ENCODE measurements at regions not wholly inside any gene's neighbourhood (a gene's known extent, or its start where the extent isn't known, plus 50 kb on each side); places are given as distances from the start of the nearest gene placed in this dataset.

GRCh38 chr7:136290351-136290750, 313.2 kb upstream of the MTPN start:
- no peak for DNase-seq
- TF ChIP-seq CTCF (IDR thresholded peaks at IDR 0.05) (no peak), POLR2A (IDR thresholded peaks at IDR 0.05) (no peak)
- no peaks in the 10 kb centered on the region for H3K27me3 ChIP-seq
- H3K27ac ChIP-seq: no peak overlapping the region
- no peaks in the 10 kb centered on the region for H3K4me1 ChIP-seq
- intact Hi-C loops (cut with DNase I): no loop called here
- 63 to 73% methylated on average over 1 of the region's 1 CpG for WGBS, 2 donors
- H3K4me3 ChIP-seq: no peak overlapping the region
- H3K36me3 ChIP-seq: no peaks in the 10 kb centered on the region
- no peaks in the 10 kb centered on the region for H3K9me3 ChIP-seq

DNA sequence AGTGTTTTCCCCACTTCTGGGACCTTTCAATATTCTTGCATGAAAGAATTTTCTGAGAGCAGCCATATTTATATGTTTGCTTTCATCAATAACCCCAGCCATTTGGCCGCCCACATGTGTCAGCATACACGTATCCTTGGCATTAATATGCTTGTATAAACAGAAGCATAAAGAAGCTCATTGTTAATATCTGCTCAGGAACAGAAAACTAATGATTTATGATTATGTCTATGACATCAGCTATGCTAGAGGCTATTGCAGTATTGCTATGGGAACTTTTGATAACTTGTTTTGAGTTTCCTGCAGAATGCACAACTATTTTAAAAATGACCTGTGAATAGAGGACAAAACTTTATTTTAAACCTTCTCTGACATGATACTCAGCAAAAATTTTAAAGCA, 300.9 kb upstream of the MTPN start:
- H3K9me3 ChIP-seq: no peaks in the 10 kb centered on the region
- H3K4me1 ChIP-seq: no peaks in the 10 kb centered on the region
- TF ChIP-seq POLR2A (IDR thresholded peaks at IDR 0.05) (no peak), CTCF (IDR thresholded peaks at IDR 0.05) (no peak)
- DNase-seq: no peak
- intact Hi-C loops (cut with DNase I): no loop called here
- no peaks in the 10 kb centered on the region for H3K36me3 ChIP-seq
- 25 to 31% methylated on average over 2 of the region's 2 CpGs for WGBS, 2 donors
- H3K27ac ChIP-seq: no peak overlapping the region
- no peak overlapping the region for H3K4me3 ChIP-seq
- H3K27me3 ChIP-seq: no peaks in the 10 kb centered on the region

DNA sequence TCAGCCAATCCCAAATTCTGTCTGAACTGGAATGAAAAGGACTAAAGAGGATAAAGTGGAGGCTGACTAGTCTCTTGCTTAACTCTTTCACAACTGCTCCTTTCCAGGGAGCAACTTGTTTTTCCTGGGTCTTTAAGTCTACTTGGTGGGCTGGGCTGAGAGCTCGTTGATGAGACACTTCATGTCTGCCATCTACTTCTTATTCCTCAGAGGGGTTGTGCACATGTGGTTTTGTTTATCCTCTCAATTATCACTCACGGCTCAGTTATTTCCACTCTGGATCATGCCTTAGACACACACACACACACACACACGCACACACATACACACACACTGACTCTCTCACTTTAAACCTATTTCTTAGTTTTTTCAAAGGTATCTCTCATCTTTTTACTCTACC, 298.6 kb upstream of the MTPN start:
- no peak for TF ChIP-seq POLR2A (IDR thresholded peaks at IDR 0.05)
- TF ChIP-seq CTCF (IDR thresholded peaks at IDR 0.05): no peak
- intact Hi-C loops (cut with DNase I): no loop called here
- DNase-seq: no peak
- 40 to 54% methylated on average over 3 of the region's 3 CpGs for WGBS, 2 donors
- Histone ChIP-seq H3K9me3 (no peaks in the 10 kb centered on the region), H3K27ac (no peak overlapping the region), H3K4me1 (no peaks in the 10 kb centered on the region), H3K36me3 (no peaks in the 10 kb centered on the region), H3K27me3 (no peaks in the 10 kb centered on the region), H3K4me3 (no peak overlapping the region)

DNA sequence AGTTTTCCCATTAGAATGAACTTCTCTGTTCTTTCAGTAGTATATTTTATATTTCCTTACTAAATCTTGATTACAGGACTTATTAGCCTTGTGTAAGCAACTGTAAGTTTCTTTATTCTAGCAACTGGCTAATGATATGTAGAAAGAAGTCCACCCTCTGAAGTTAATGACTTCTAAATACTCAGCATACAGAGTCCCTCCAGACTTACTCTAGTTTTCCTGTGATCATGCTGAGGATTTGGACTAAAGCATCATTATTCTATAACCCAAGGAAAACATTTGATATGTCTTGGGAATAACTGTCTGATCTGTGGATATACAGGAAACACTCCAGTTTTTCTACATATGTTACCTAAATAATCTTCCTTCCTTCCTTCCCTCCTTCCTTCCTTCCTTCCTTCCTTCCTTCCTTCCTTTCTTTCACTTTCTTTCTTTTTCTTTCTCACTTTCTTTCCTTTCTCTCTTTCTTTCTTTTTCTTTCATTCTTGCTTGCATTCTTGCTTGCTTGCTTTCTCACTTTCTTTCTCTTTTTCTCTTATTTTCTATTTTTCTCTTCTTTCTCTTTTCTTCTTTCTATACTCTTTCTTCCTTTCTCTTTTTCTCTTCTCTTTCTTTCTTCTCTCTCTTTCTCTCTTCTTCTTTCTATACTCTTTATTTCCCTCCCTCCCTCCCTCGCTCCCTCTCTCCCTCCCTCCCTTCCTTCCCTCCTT, 297.6 kb upstream of the MTPN start:
- no peak for DNase-seq
- Histone ChIP-seq H3K27ac (no peak overlapping the region), H3K4me3 (no peak overlapping the region), H3K27me3 (no peaks in the 10 kb centered on the region), H3K4me1 (no peaks in the 10 kb centered on the region), H3K36me3 (no peaks in the 10 kb centered on the region), H3K9me3 (no peaks in the 10 kb centered on the region)
- TF ChIP-seq CTCF (IDR thresholded peaks at IDR 0.05): no peak
- TF ChIP-seq POLR2A (IDR thresholded peaks at IDR 0.05): no peak
- 89 to 100% methylated on average over 1 of the region's 1 CpG for WGBS, 2 donors
- intact Hi-C loops (cut with DNase I): no loop called here

- 71 to 82% methylated on average over 2 of the region's 2 CpGs for WGBS, 2 donors
- DNase-seq: no peak
- intact Hi-C loops (cut with DNase I): no loop called here
- Histone ChIP-seq H3K27me3 (no peaks in the 10 kb centered on the region), H3K36me3 (no peaks in the 10 kb centered on the region), H3K9me3 (no peaks in the 10 kb centered on the region), H3K4me3 (no peak overlapping the region), H3K4me1 (no peaks in the 10 kb centered on the region), H3K27ac (no peak overlapping the region)
- TF ChIP-seq POLR2A (IDR thresholded peaks at IDR 0.05): no peak
- no peak for TF ChIP-seq CTCF (IDR thresholded peaks at IDR 0.05)
These were observed 295.8 kb upstream of the MTPN start for GRCh38 chr7:136272934-136273333.

Data from esophagus squamous epithelium (tissue), 5 donors.